Breast epithelium (tissue), 4 donors: ENCODE measurements at regions not wholly inside any gene's neighbourhood (a gene's known extent, or its start where the extent isn't known, plus 50 kb on each side); places are given as distances from the start of the nearest gene placed in this dataset.

ENCODE experiments used
- DNase-seq, 2 donors: peaks; one replicate each; pipeline ENCODE4 v3.0.0-alpha.2; 2019; ENCODE audit warnings: low spot score in 2 of 2
- H3K27ac ChIP-seq, 2 donors: fragments of 200-600 bp; sonication (generic) in 1 of 2; one replicate each; pipeline ENCODE4 v1.5.1; 2016 to 2019; ENCODE audit warnings: mild to moderate bottlenecking in 1 of 2
- H3K27me3 ChIP-seq, 2 donors: fragments of 200-600 bp; sonication (generic) in 1 of 2; one replicate each; pipeline versions ENCODE4 v1.5.1 to v1.6.0; 2017 to 2019; ENCODE audit warnings: control low read depth in 1 of 2, mild to moderate bottlenecking in 1 of 2
- H3K36me3 ChIP-seq: fragments of 200-600 bp; one replicate; pipeline ENCODE4 v1.5.1; 2019
- H3K4me1 ChIP-seq, 2 donors: fragments of 200-600 bp; sonication (generic); one replicate each; pipeline ENCODE4 v1.5.1; 2016 to 2019; ENCODE audit warnings: control low read depth in 1 of 2
- H3K4me3 ChIP-seq, 3 donors: fragments of 200-600 bp; sonication (generic); 1 replicate in 2 of 3; 2 replicates in 1 of 3; pipeline ENCODE4 v1.5.1; 2016 to 2019; ENCODE audit warnings: mild to moderate bottlenecking in 3 of 3, moderate library complexity in 2 of 3
- H3K9me3 ChIP-seq, 2 donors: fragments of 200-600 bp; sonication (generic) in 1 of 2; one replicate each; pipeline ENCODE4 v1.5.1; 2016 to 2019; ENCODE audit warnings: control low read depth in 1 of 2
- CTCF ChIP-seq, 3 donors: fragments of 450-650 bp; IDR thresholded peaks; one replicate each; pipeline ENCODE4 v1.5.1; 2016 to 2017; ENCODE audit warnings: antibody characterized with exemption in 3 of 3, mild to moderate bottlenecking in 3 of 3, moderate library complexity in 3 of 3
- POLR2A ChIP-seq: fragments of 450-650 bp; IDR thresholded peaks from one replicate; pipeline ENCODE4 v1.6.1; 2016; ENCODE audit warnings: antibody characterized with exemption, mild to moderate bottlenecking, moderate library complexity
- POLR2AphosphoS5 ChIP-seq, 3 donors: sonication (generic); formaldehyde crosslinking; IDR thresholded peaks; one replicate each; pipeline ENCODE4 v1.6.1; 2017; ENCODE audit warnings: antibody characterized with exemption in 3 of 3
- intact Hi-C: fragments of 100-400 bp; cut with DNase I; formaldehyde crosslinking; loops from one replicate; pipeline ENCODE4 v1.15.1; 2023; ENCODE audit warnings: low total_unique reads

GRCh38 chr20:11098888-11099287, 425.1 kb upstream of the JAG1 start:
- DNase-seq: no peak
- TF ChIP-seq POLR2AphosphoS5 (IDR thresholded peaks at IDR 0.05): no peak
- no peak for TF ChIP-seq POLR2A
- TF ChIP-seq CTCF (IDR thresholded peaks at IDR 0.05): no peak
- Histone ChIP-seq H3K27ac (no peak overlapping the region), H3K4me3 (no peak overlapping the region), H3K9me3 (no peaks in the 10 kb centered on the region), H3K36me3 (no peaks in the 10 kb centered on the region), H3K27me3 (no peaks in the 10 kb centered on the region), H3K4me1 (no peaks in the 10 kb centered on the region)
- intact Hi-C loops: no loop called here

GRCh38 chr20:11101243-11101642, 427.4 kb upstream of the JAG1 start:
- no peak overlapping the region for H3K4me3 ChIP-seq
- H3K36me3 ChIP-seq: no peaks in the 10 kb centered on the region
- TF ChIP-seq POLR2AphosphoS5 (IDR thresholded peaks at IDR 0.05) (no peak), POLR2A (no peak), CTCF (IDR thresholded peaks at IDR 0.05) (no peak)
- H3K9me3 ChIP-seq: no peaks in the 10 kb centered on the region
- no peaks in the 10 kb centered on the region for H3K27me3 ChIP-seq
- intact Hi-C loops: no loop called here
- DNase-seq: no peak
- no peak overlapping the region for H3K27ac ChIP-seq
- no peaks in the 10 kb centered on the region for H3K4me1 ChIP-seq

GRCh38 chr20:11101696-11102095, 427.9 kb upstream of the JAG1 start:
- H3K9me3 ChIP-seq: no peaks in the 10 kb centered on the region
- TF ChIP-seq POLR2A (no peak), CTCF (IDR thresholded peaks at IDR 0.05) (no peak)
- no peak overlapping the region for H3K27ac ChIP-seq
- intact Hi-C loops: no loop called here
- no peak for DNase-seq
- H3K27me3 ChIP-seq: no peaks in the 10 kb centered on the region
- H3K4me3 ChIP-seq: no peak overlapping the region
- H3K4me1 ChIP-seq: no peaks in the 10 kb centered on the region
- no peaks in the 10 kb centered on the region for H3K36me3 ChIP-seq

- TF ChIP-seq CTCF (IDR thresholded peaks at IDR 0.05) (no peak), POLR2A (no peak), POLR2AphosphoS5 (IDR thresholded peaks at IDR 0.05) (no peak)
- intact Hi-C loops: no loop called here
- DNase-seq: no peak
These were observed 430.1 kb upstream of the JAG1 start for GRCh38 chr20:11103866-11104265.

GRCh38 chr20:11108102-11108810, 434.5 kb upstream of the JAG1 start:
- intact Hi-C loops: no loop called here
- H3K36me3 ChIP-seq: no peaks in the 10 kb centered on the region
- no peaks in the 10 kb centered on the region for H3K9me3 ChIP-seq
- no peaks in the 10 kb centered on the region for H3K27me3 ChIP-seq
- DNase-seq: no peak
- no peaks in the 10 kb centered on the region for H3K4me1 ChIP-seq
- TF ChIP-seq CTCF (IDR thresholded peaks at IDR 0.05): no peak
- no peak for TF ChIP-seq POLR2A
- TF ChIP-seq POLR2AphosphoS5 (IDR thresholded peaks at IDR 0.05): no peak
- H3K4me3 ChIP-seq: no peak overlapping the region
- no peak overlapping the region for H3K27ac ChIP-seq

More at GRCh38 chr20:11103866-11104265, 430.1 kb upstream of the JAG1 start:
- no peaks in the 10 kb centered on the region for H3K27me3 ChIP-seq
- H3K27ac ChIP-seq: no peak overlapping the region
- no peaks in the 10 kb centered on the region for H3K36me3 ChIP-seq
- no peaks in the 10 kb centered on the region for H3K4me1 ChIP-seq
- no peaks in the 10 kb centered on the region for H3K9me3 ChIP-seq
- no peak overlapping the region for H3K4me3 ChIP-seq
